Liver (tissue), 8 donors: ENCODE measurements at regions not wholly inside any gene's neighbourhood (a gene's known extent, or its start where the extent isn't known, plus 50 kb on each side); places are given as distances from the start of the nearest gene placed in this dataset.

Experiments used
- DNase-seq: peaks from one replicate; pipeline ENCODE4 v3.0.0-alpha.2; 2017; ENCODE audit warnings: low spot score
- H3K27ac ChIP-seq, 2 donors: one replicate each; pipeline ENCODE4 v1.7.0; 2013; ENCODE audit warnings: inconsistent platforms in 2 of 2, low read length in 2 of 2, control low read depth in 1 of 2, low read depth in 1 of 2, mild to moderate bottlenecking in 1 of 2
- H3K27me3 ChIP-seq, 4 donors: one replicate each; pipeline versions ENCODE4 v1.6.1 to v1.7.0; 2013; ENCODE audit warnings: low read length in 3 of 4, inconsistent platforms in 1 of 4, mild to moderate bottlenecking in 1 of 4, moderate library complexity in 1 of 4; ENCODE audit not compliant: control insufficient read depth in 4 of 4, insufficient read depth in 4 of 4
- H3K36me3 ChIP-seq, 4 donors: one replicate each; pipeline versions ENCODE4 v1.6.1 to v1.7.0; 2013; ENCODE audit warnings: low read length in 3 of 4, mild to moderate bottlenecking in 3 of 4, low read depth in 1 of 4, moderate library complexity in 1 of 4; ENCODE audit not compliant: control insufficient read depth in 4 of 4, insufficient read depth in 3 of 4
- H3K4me1 ChIP-seq, 4 donors: one replicate each; pipeline versions ENCODE4 v1.6.1 to v1.7.0; 2013; ENCODE audit warnings: low read length in 3 of 4, mild to moderate bottlenecking in 3 of 4, moderate library complexity in 1 of 4; ENCODE audit not compliant: control insufficient read depth in 4 of 4, insufficient read depth in 4 of 4
- H3K4me3 ChIP-seq, 3 donors: one replicate each; pipeline versions ENCODE4 v1.6.1 to v1.7.0; 2013; ENCODE audit warnings: low read length in 3 of 3, control low read depth in 1 of 3, low read depth in 1 of 3, mild to moderate bottlenecking in 1 of 3
- H3K9ac ChIP-seq, 2 donors: one replicate each; pipeline ENCODE4 v1.7.0; 2013; ENCODE audit warnings: low read length in 2 of 2, mild to moderate bottlenecking in 2 of 2, moderate library complexity in 2 of 2, control low read depth in 1 of 2, low read depth in 1 of 2
- H3K9me3 ChIP-seq, 4 donors: one replicate each; pipeline versions ENCODE4 v1.6.1 to v1.7.0; 2013; ENCODE audit warnings: low read length in 3 of 4; ENCODE audit not compliant: control insufficient read depth in 4 of 4
- ATF3 ChIP-seq: IDR thresholded peaks from 2 replicates; pipeline ENCODE4 v1.6.1; 2016; ENCODE audit warnings: antibody characterized with exemption
- CTCF ChIP-seq: fragments of 150-350 bp; IDR thresholded peaks from 2 replicates; pipeline ENCODE4 v1.5.1; 2017; ENCODE audit warnings: improper control_type of control experiment, low read depth, low read length; ENCODE audit not compliant: missing input control
- EGR1 ChIP-seq, 2 donors: IDR thresholded peaks; 2 replicates each; pipeline ENCODE4 v1.6.1; 2016 to 2018; ENCODE audit warnings: antibody characterized with exemption in 2 of 2, low read depth in 2 of 2
- FOXA1 ChIP-seq: IDR thresholded peaks from 2 replicates; pipeline ENCODE4 v1.6.1; 2016; ENCODE audit warnings: antibody characterized with exemption
- GABPA ChIP-seq, 2 donors: IDR thresholded peaks in 1 of 2; conservative IDR thresholded peaks in 1 of 2; 2 replicates each; pipeline ENCODE4 v1.6.1; 2016; ENCODE audit warnings: antibody characterized with exemption in 2 of 2, mild to moderate bottlenecking in 1 of 2, moderate library complexity in 1 of 2
- HNF4A ChIP-seq, 2 donors: conservative IDR thresholded peaks; 2 replicates each; pipeline ENCODE4 v1.6.1; 2016; ENCODE audit warnings: antibody characterized with exemption in 2 of 2, mild to moderate bottlenecking in 2 of 2
- HNF4G ChIP-seq: IDR thresholded peaks from 2 replicates; pipeline ENCODE4 v1.6.1; 2016; ENCODE audit warnings: antibody characterized with exemption
- JUND ChIP-seq, 2 donors: IDR thresholded peaks; 2 replicates each; pipeline ENCODE4 v1.6.1; 2016; ENCODE audit warnings: antibody characterized with exemption in 2 of 2
- MAX ChIP-seq: IDR thresholded peaks from 2 replicates; pipeline ENCODE4 v1.6.1; 2016; ENCODE audit warnings: antibody characterized with exemption
- RAD21 ChIP-seq, 2 donors: IDR thresholded peaks; 2 replicates each; pipeline ENCODE4 v1.6.1; 2016; ENCODE audit warnings: antibody characterized with exemption in 2 of 2, mild to moderate bottlenecking in 2 of 2
- REST ChIP-seq: IDR thresholded peaks from 2 replicates; pipeline ENCODE4 v1.6.1; 2016; ENCODE audit warnings: antibody characterized with exemption, mild to moderate bottlenecking
- RXRA ChIP-seq, 2 donors: IDR thresholded peaks; 2 replicates each; pipeline ENCODE4 v1.6.1; 2017 to 2018; ENCODE audit warnings: antibody characterized with exemption in 2 of 2, mild to moderate bottlenecking in 1 of 2
- SP1 ChIP-seq: IDR thresholded peaks from 2 replicates; pipeline ENCODE4 v1.6.1; 2018; ENCODE audit warnings: antibody characterized with exemption, mild to moderate bottlenecking
- TAF1 ChIP-seq: conservative IDR thresholded peaks from 2 replicates; pipeline ENCODE4 v1.6.1; 2016; ENCODE audit warnings: antibody characterized with exemption, mild to moderate bottlenecking
- YY1 ChIP-seq: IDR thresholded peaks from 2 replicates; pipeline ENCODE4 v1.6.1; 2016; ENCODE audit warnings: antibody characterized with exemption, mild to moderate bottlenecking
- ZBTB33 ChIP-seq: IDR thresholded peaks from 2 replicates; pipeline ENCODE4 v1.6.1; 2016; ENCODE audit warnings: antibody characterized with exemption
- WGBS: extraction: QIAGEN DNeasy Blood & Tissue Kit; methylation state at CpG from one replicate; pipeline ENCODE4 v1.1.7; 2013; 5-methylcytosine and 5-hydroxymethylcytosine counted together
- donor health status: healthy.
- donor health status: healthy.
- donor health status: healthy.
- donor health status: healthy.
- donor health status: healthy.

GRCh38 chr2:144774809-144775208, 254.9 kb upstream of the ZEB2 start:
- Histone ChIP-seq H3K4me1 (no peaks in the 10 kb centered on the region), H3K27ac (no peak overlapping the region), H3K9me3 (no peaks in the 10 kb centered on the region), H3K4me3 (no peak overlapping the region), H3K9ac (no peak overlapping the region), H3K36me3 (no peaks in the 10 kb centered on the region), H3K27me3 (no peaks in the 10 kb centered on the region)
- TF ChIP-seq MAX (no peak), ATF3 (no peak), RAD21 (IDR thresholded peaks at IDR 0.05) (no peak)
- DNase-seq: no peak

- DNase-seq: no peak
- H3K9me3 ChIP-seq: no peaks in the 10 kb centered on the region
- no peaks in the 10 kb centered on the region for H3K27me3 ChIP-seq
- H3K27ac ChIP-seq: no peak overlapping the region
- H3K4me1 ChIP-seq: no peaks in the 10 kb centered on the region
- TF ChIP-seq REST (no peak), ATF3 (no peak), SP1 (no peak), RXRA (IDR thresholded peaks at IDR 0.05) (no peak), CTCF (no peak), JUND (IDR thresholded peaks at IDR 0.05) (no peak), FOXA1 (no peak), TAF1 (no peak), ZBTB33 (no peak), HNF4A (conservative IDR thresholded peaks at IDR 0.05) (no peak), HNF4G (no peak), YY1 (no peak), RAD21 (IDR thresholded peaks at IDR 0.05) (no peak), GABPA (IDR thresholded peaks at IDR 0.05 in 1 of 2, conservative IDR thresholded peaks at IDR 0.05 in 1 of 2) (no peak), EGR1 (IDR thresholded peaks at IDR 0.05; ENCODE audit: low read depth in 2 of 2) (no peak)
- H3K9ac ChIP-seq: no peak overlapping the region
- no peak overlapping the region for H3K4me3 ChIP-seq
- no peaks in the 10 kb centered on the region for H3K36me3 ChIP-seq
- 87% methylated on average over 3 of the region's 3 CpGs for whole genome bisulfite sequencing
Measured at GRCh38 chr2:144771348-144771747, 251.4 kb upstream of the ZEB2 start.
